Fibroblast of pulmonary artery (primary cell): ENCODE measurements at regions not wholly inside any gene's neighbourhood (a gene's known extent, or its start where the extent isn't known, plus 50 kb on each side); places are given as distances from the start of the nearest gene placed in this dataset.
"Not testable (repeated sequence)": the region's sequence is repeated elsewhere in the genome, so short reads cannot be mapped to it uniquely, and the experiment has no call there.

Source experiments
- DNase-seq: peaks from one replicate; pipeline ENCODE4 v3.0.0-alpha.2; 2010; ENCODE audit warnings: low read depth
- H3K4me3 ChIP-seq: replicated peaks from 2 replicates; pipeline ENCODE4 v1.5.1; 2011; ENCODE audit warnings: low read depth, mild to moderate bottlenecking, control low read depth, low read length, moderate library complexity
- TF ChIP-seq, protein P1 (sequence below): IDR thresholded peaks from 2 replicates; pipeline ENCODE4 v1.5.1; 2011; ENCODE audit warnings: mild to moderate bottlenecking, control low read depth, low read length, inconsistent platforms; ENCODE audit errors: missing control alignments

- no peak for DNase-seq
- H3K4me3 ChIP-seq: no peak overlapping the region
- TF ChIP-seq, protein P1, sequence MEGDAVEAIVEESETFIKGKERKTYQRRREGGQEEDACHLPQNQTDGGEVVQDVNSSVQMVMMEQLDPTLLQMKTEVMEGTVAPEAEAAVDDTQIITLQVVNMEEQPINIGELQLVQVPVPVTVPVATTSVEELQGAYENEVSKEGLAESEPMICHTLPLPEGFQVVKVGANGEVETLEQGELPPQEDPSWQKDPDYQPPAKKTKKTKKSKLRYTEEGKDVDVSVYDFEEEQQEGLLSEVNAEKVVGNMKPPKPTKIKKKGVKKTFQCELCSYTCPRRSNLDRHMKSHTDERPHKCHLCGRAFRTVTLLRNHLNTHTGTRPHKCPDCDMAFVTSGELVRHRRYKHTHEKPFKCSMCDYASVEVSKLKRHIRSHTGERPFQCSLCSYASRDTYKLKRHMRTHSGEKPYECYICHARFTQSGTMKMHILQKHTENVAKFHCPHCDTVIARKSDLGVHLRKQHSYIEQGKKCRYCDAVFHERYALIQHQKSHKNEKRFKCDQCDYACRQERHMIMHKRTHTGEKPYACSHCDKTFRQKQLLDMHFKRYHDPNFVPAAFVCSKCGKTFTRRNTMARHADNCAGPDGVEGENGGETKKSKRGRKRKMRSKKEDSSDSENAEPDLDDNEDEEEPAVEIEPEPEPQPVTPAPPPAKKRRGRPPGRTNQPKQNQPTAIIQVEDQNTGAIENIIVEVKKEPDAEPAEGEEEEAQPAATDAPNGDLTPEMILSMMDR: no peak
Measured at GRCh38 chr15:39031596-39031995, 467.0 kb upstream of the RASGRP1 start.

DNA sequence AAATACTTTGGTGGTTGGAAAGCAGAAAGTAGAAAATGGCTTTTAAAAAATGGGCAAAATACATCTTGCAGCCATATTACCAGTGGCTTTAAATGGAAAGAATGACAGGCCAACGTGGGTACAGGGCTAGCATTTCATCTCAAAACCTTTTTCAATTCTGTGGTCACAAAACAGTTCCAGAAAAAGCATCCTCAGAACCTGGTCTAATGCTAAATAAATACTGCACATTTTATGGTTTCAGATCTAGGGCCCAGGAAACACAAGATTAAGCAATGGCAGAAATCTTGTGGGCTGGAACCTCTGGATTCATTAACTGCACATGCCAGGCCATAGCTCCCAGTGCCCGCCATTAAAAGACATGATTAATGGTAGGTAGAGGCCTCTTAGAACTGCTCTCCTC is 470.2 kb upstream of the RASGRP1 start:
- no peak for DNase-seq
- TF ChIP-seq, protein P1: no peak
- no peak overlapping the region for H3K4me3 ChIP-seq

DNA sequence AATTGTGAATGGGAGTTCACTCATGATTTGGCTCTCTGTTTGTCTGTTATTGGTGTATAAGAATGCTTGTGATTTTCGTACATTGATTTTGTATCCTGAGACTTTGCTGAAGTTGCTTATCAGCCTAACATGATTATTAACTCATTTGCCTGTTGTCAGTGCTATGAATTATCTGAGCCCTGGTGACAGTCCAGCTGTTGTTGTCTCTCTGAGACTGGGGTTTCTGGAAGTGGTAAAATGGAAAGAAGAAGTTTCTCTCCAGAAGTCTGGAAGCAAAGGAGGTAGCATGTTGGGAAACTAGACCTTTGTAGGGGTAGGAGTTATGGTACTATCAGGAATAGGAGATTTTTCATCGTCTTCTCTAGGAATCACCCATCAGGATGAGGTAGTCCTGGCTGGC is 473.0 kb upstream of the RASGRP1 start:
- DNase-seq, H3K4me3 ChIP-seq: not testable (repeated sequence)

GRCh38 chr15:39040861-39041260 is 476.2 kb upstream of the RASGRP1 start:
- H3K4me3 ChIP-seq: no peak overlapping the region
- DNase-seq: no peak
- TF ChIP-seq, protein P1: no peak

DNA sequence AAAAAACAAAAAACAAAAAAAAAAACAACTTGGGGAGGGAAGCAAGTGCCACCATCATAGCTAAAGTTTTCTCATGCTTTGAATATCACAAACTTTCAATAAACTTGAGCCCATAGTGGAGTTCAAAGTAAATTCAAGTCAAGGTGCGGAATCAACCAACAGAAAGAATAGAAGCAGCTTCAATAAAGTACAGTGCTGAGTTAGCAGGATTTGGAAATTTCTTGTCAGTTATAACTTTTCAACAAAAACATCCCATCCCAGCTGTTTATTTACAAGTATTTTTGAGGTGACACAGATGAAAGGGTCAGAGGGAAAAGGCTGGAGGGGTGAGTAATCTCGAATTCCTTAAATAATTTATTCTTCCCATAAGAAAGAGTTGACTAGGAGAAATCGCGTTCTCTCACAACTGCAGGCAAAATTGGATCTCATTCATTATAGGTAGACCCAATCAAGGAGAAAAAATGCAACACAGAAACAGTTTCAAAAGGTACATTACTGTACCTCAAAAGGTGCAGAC is 477.4 kb upstream of the RASGRP1 start:
- no peak for DNase-seq
- H3K4me3 ChIP-seq: no peak overlapping the region
- TF ChIP-seq, protein P1: no peak

GRCh38 chr15:39051626-39052322 is 487.2 kb upstream of the RASGRP1 start:
- DNase-seq: no peak
- TF ChIP-seq, protein P1: no peak
- no peak overlapping the region for H3K4me3 ChIP-seq

- H3K4me3 ChIP-seq: no peak overlapping the region
- no peak for DNase-seq
- TF ChIP-seq, protein P1: no peak
Measured at GRCh38 chr15:39052323-39052705, 487.7 kb upstream of the RASGRP1 start.
